Smooth muscle cell (in vitro differentiated cells): ENCODE measurements at regions not wholly inside any gene's neighbourhood (a gene's known extent, or its start where the extent isn't known, plus 50 kb on each side); places are given as distances from the start of the nearest gene placed in this dataset.

Experiments
- DNase-seq: peaks from one replicate; lab custom pipeline; 2025; ENCODE audit not compliant: unreplicated experiment; lab: John Stamatoyannopoulos, UW
- H2AFZ ChIP-seq: fragments of 200-600 bp; sonication (generic); 2 replicates; pipeline ENCODE4 v1.6.0; 2016; ENCODE audit warnings: antibody characterized with exemption, low read depth, mild to moderate bottlenecking
- H3F3A ChIP-seq: fragments of 200-600 bp; sonication (generic); 2 replicates; pipeline ENCODE4 v1.6.0; 2017; ENCODE audit warnings: antibody characterized with exemption, low read depth
- H3K27ac ChIP-seq: fragments of 200-600 bp; sonication (generic); 2 replicates; pipeline ENCODE4 v1.5.1; 2016; ENCODE audit warnings: low read depth, mild to moderate bottlenecking
- H3K27me3 ChIP-seq: fragments of 200-600 bp; sonication (generic); 2 replicates; pipeline ENCODE4 v1.6.1; 2016; ENCODE audit warnings: low read depth, mild to moderate bottlenecking
- H3K36me3 ChIP-seq: fragments of 200-600 bp; sonication (generic); 2 replicates; pipeline ENCODE4 v1.5.1; 2016; ENCODE audit warnings: low read depth
- H3K4me1 ChIP-seq: fragments of 200-600 bp; sonication (generic); 2 replicates; pipeline ENCODE4 v1.5.1; 2016; ENCODE audit warnings: low read depth
- H3K4me2 ChIP-seq: fragments of 200-600 bp; sonication (generic); 2 replicates; pipeline ENCODE4 v1.6.0; 2016; ENCODE audit warnings: mild to moderate bottlenecking
- H3K4me3 ChIP-seq: fragments of 200-600 bp; sonication (generic); 2 replicates; pipeline ENCODE4 v1.5.1; 2016; ENCODE audit warnings: mild to moderate bottlenecking
- H3K79me2 ChIP-seq: fragments of 200-600 bp; sonication (generic); 2 replicates; pipeline ENCODE4 v1.6.0; 2016; ENCODE audit warnings: low read depth, mild to moderate bottlenecking
- H3K9ac ChIP-seq: fragments of 200-600 bp; sonication (generic); 2 replicates; pipeline ENCODE4 v1.6.0; 2016; ENCODE audit warnings: low read depth
- H3K9me3 ChIP-seq: fragments of 200-600 bp; sonication (generic); replicated peaks from 2 replicates; pipeline ENCODE4 v1.5.1; 2016; ENCODE audit warnings: low read depth
- H4K20me1 ChIP-seq: fragments of 200-600 bp; sonication (generic); 2 replicates; pipeline ENCODE4 v1.6.0; 2016; ENCODE audit warnings: low read depth
- WGBS: methylation state at CpG from one replicate; pipeline ENCODE4 v1.1.7; 2016; ENCODE audit warnings: low lambda C conversion rate; 5-methylcytosine and 5-hydroxymethylcytosine counted together
- TF ChIP-seq, protein P1 (sequence below): fragments of 200-600 bp; sonication (generic); IDR thresholded peaks from 2 replicates; pipeline ENCODE4 v1.5.1; 2017; ENCODE audit warnings: borderline replicate concordance, mild to moderate bottlenecking, antibody characterized with exemption; ENCODE audit not compliant: insufficient read depth, poor library complexity, severe bottlenecking

DNA sequence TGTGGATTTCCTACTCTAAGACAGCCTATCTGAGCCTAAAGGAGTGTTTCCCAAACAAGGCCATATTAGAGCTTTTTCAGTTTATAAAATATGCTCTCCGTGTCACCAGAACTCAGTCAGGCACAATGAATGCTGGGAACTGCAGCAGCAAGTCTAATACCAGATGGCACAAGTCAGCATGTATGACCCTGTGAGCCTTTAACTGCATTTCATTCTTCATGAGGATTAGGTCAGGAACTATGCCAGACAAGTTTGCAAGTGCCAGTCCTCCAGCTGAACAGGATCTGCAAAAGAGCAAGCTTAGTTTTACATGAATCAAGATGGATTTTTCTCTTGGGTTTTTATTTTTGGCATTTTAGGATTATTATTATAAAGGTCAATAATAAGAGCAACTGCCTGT lies 66.7 kb upstream of the SAMD5 start:
- Histone ChIP-seq H3K27ac (no peak overlapping the region), H3K4me3 (no peak overlapping the region), H2AFZ (no peak overlapping the region), H4K20me1 (no peaks in the 10 kb centered on the region), H3K4me2 (no peak overlapping the region), H3F3A (no peaks in the 10 kb centered on the region), H3K27me3 (no peaks in the 10 kb centered on the region), H3K9ac (no peak overlapping the region), H3K4me1 (no peaks in the 10 kb centered on the region), H3K79me2 (no peaks in the 10 kb centered on the region), H3K9me3 (no peaks in the 10 kb centered on the region), H3K36me3 (no peaks in the 10 kb centered on the region)
- TF ChIP-seq, protein P1, sequence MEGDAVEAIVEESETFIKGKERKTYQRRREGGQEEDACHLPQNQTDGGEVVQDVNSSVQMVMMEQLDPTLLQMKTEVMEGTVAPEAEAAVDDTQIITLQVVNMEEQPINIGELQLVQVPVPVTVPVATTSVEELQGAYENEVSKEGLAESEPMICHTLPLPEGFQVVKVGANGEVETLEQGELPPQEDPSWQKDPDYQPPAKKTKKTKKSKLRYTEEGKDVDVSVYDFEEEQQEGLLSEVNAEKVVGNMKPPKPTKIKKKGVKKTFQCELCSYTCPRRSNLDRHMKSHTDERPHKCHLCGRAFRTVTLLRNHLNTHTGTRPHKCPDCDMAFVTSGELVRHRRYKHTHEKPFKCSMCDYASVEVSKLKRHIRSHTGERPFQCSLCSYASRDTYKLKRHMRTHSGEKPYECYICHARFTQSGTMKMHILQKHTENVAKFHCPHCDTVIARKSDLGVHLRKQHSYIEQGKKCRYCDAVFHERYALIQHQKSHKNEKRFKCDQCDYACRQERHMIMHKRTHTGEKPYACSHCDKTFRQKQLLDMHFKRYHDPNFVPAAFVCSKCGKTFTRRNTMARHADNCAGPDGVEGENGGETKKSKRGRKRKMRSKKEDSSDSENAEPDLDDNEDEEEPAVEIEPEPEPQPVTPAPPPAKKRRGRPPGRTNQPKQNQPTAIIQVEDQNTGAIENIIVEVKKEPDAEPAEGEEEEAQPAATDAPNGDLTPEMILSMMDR, result no peak
- WGBS, result 69% methylated on average over 1 of the region's 1 CpG
- no peak for DNase-seq

GRCh38 chr6:147447835-147448611 lies 60.5 kb upstream of the SAMD5 start:
- Histone ChIP-seq H3K9ac (no peak overlapping the region), H3K4me3 (peak overlapping the region; percentile 33), H3K27me3 (no peaks in the 10 kb centered on the region), H3K27ac (no peak overlapping the region), H3K4me2 (peak overlapping the region; percentile 81), H3K4me1 (peaks cover 16% of the 10 kb centered on the region), H3K9me3 (no peaks in the 10 kb centered on the region), H3F3A (no peaks in the 10 kb centered on the region), H2AFZ (peak overlapping the region; percentile 83), H3K36me3 (no peaks in the 10 kb centered on the region), H4K20me1 (no peaks in the 10 kb centered on the region), H3K79me2 (no peaks in the 10 kb centered on the region)
- WGBS, result 15% methylated on average over 13 of the region's 13 CpGs
- no peak for DNase-seq
- TF ChIP-seq, protein P1, result no peak

- no peaks in the 10 kb centered on the region for H3K36me3 ChIP-seq
- TF ChIP-seq, protein P1, result no peak
- H3K9ac ChIP-seq, result no peak overlapping the region
- H3K27ac ChIP-seq, result no peak overlapping the region
- no peaks in the 10 kb centered on the region for H3K27me3 ChIP-seq
- no peak overlapping the region for H3K4me3 ChIP-seq
- H3F3A ChIP-seq, result no peaks in the 10 kb centered on the region
- no peaks in the 10 kb centered on the region for H3K9me3 ChIP-seq
- H3K4me2 ChIP-seq, result peak overlapping the region; percentile 81
- 82% methylated on average over 8 of the region's 8 CpGs for WGBS
- no peaks in the 10 kb centered on the region for H4K20me1 ChIP-seq
- H3K79me2 ChIP-seq, result no peaks in the 10 kb centered on the region
- DNase-seq, result no peak
- H2AFZ ChIP-seq, result peak overlapping the region; percentile 83
- H3K4me1 ChIP-seq, result peaks cover 16% of the 10 kb centered on the region
These were observed 59.7 kb upstream of the SAMD5 start for GRCh38 chr6:147448775-147449174.
